ENCODE measurements at regions not wholly inside any gene's neighbourhood (a gene's known extent, or its start where the extent isn't known, plus 50 kb on each side); places are given as distances from the start of the nearest gene placed in this dataset.
A peak's percentile ranks its signal among the peaks of the same experiment; 100 is the strongest.

DNA sequence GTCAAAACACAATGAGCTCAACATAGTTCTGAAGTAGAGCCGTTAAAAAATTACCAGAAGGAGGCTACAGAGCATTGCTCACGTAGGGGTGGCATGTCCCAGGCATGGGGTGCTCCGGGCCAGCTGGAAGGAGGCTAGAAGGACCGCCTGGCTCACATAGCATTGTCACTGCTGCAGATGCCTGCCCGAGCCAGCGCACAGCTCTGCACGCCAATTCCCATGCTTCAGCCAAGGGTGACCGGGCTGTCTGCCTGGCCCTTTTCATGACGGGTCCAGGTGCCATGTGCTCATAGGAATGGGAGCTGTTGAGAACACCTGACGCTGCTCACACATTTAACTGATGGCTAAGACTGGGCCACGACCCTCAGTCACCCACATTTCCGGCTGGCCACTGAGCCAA lies 228.9 kb upstream of the FOXF1 start:
- no peak for TF ChIP-seq POLR2A (IDR thresholded peaks at IDR 0.05)
- TF ChIP-seq, protein P1, sequence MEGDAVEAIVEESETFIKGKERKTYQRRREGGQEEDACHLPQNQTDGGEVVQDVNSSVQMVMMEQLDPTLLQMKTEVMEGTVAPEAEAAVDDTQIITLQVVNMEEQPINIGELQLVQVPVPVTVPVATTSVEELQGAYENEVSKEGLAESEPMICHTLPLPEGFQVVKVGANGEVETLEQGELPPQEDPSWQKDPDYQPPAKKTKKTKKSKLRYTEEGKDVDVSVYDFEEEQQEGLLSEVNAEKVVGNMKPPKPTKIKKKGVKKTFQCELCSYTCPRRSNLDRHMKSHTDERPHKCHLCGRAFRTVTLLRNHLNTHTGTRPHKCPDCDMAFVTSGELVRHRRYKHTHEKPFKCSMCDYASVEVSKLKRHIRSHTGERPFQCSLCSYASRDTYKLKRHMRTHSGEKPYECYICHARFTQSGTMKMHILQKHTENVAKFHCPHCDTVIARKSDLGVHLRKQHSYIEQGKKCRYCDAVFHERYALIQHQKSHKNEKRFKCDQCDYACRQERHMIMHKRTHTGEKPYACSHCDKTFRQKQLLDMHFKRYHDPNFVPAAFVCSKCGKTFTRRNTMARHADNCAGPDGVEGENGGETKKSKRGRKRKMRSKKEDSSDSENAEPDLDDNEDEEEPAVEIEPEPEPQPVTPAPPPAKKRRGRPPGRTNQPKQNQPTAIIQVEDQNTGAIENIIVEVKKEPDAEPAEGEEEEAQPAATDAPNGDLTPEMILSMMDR (IDR thresholded peaks at IDR 0.05) = no peak
- TF ChIP-seq EP300 (IDR thresholded peaks at IDR 0.05) = peak in 1 of 4 donors; percentile 42

Data from sigmoid colon (tissue), 4 donors.